GM23248 (cell line): ENCODE measurements at regions not wholly inside any gene's neighbourhood (a gene's known extent, or its start where the extent isn't known, plus 50 kb on each side); places are given as distances from the start of the nearest gene placed in this dataset.

ENCODE experiments used
- EZH2 ChIP-seq: fragments of 200-600 bp; sonication (generic); IDR thresholded peaks from 2 replicates; pipeline ENCODE4 v1.6.1; 2018; ENCODE audit warnings: antibody characterized with exemption, mild to moderate bottlenecking; ENCODE audit not compliant: insufficient read depth, poor library complexity, severe bottlenecking
- EZH2phosphoT487 ChIP-seq: fragments of 200-600 bp; sonication (generic); IDR thresholded peaks from 2 replicates; pipeline ENCODE4 v1.6.1; 2018; ENCODE audit warnings: antibody characterized with exemption, moderate library complexity, mild to moderate bottlenecking, low read depth; ENCODE audit not compliant: insufficient read depth

- TF ChIP-seq EZH2 (no peak), EZH2phosphoT487 (no peak)
These were observed 551.4 kb upstream of the SLC39A10 start for GRCh38 chr2:195105581-195105980.
